Endodermal cell (in vitro differentiated cells): ENCODE measurements at regions not wholly inside any gene's neighbourhood (a gene's known extent, or its start where the extent isn't known, plus 50 kb on each side); places are given as distances from the start of the nearest gene placed in this dataset.

Experiments used
- DNase-seq: peaks from one replicate; pipeline ENCODE4 v3.0.0-alpha.2; 2017
- H3K27ac ChIP-seq: 2 replicates; pipeline ENCODE4 v1.5.1; 2013; ENCODE audit warnings: mild to moderate bottlenecking, low read depth, low read length, moderate library complexity
- H3K27me3 ChIP-seq: 2 replicates; pipeline ENCODE4 v1.6.1; 2013; ENCODE audit warnings: mild to moderate bottlenecking, low read length, moderate library complexity; ENCODE audit not compliant: insufficient read depth, control insufficient read depth, poor library complexity, severe bottlenecking
- H3K36me3 ChIP-seq: 2 replicates; pipeline ENCODE4 v1.7.0; 2013; ENCODE audit warnings: mild to moderate bottlenecking, low read length, moderate library complexity; ENCODE audit not compliant: control insufficient read depth, insufficient read depth
- H3K4me1 ChIP-seq: one replicate; pipeline ENCODE4 v1.7.0; 2013; ENCODE audit warnings: low read length; ENCODE audit not compliant: control insufficient read depth, insufficient read depth
- H3K4me3 ChIP-seq: 2 replicates; pipeline ENCODE4 v1.5.1; 2013; ENCODE audit warnings: mild to moderate bottlenecking, low read length, moderate library complexity
- H3K9ac ChIP-seq: 2 replicates; pipeline ENCODE4 v1.6.1; 2013; ENCODE audit warnings: mild to moderate bottlenecking, low read length, moderate library complexity; ENCODE audit not compliant: poor library complexity, severe bottlenecking; ENCODE audit errors: extremely low read depth
- H3K9me3 ChIP-seq: 2 replicates; pipeline ENCODE4 v1.6.1; 2013; ENCODE audit warnings: mild to moderate bottlenecking, low read length, moderate library complexity; ENCODE audit not compliant: control insufficient read depth
- H3K27ac Mint-ChIP-seq: 2 replicates; pipeline ENCODE4 v1.8.0; 2020; ENCODE audit warnings: mixed read lengths
- H3K27me3 Mint-ChIP-seq: 2 replicates; pipeline ENCODE4 v1.8.0; 2021; ENCODE audit warnings: mild to moderate bottlenecking, mixed read lengths; ENCODE audit not compliant: insufficient read depth
- H3K36me3 Mint-ChIP-seq: 2 replicates; pipeline ENCODE4 v1.8.0; 2020; ENCODE audit warnings: low read depth, mixed read lengths
- H3K4me1 Mint-ChIP-seq: 2 replicates; pipeline ENCODE4 v1.8.0; 2020; ENCODE audit warnings: mixed read lengths
- H3K4me3 Mint-ChIP-seq: 2 replicates; pipeline ENCODE4 v1.8.0; 2020; ENCODE audit warnings: mild to moderate bottlenecking, moderate library complexity, mixed read lengths
- H3K9me3 Mint-ChIP-seq: 2 replicates; pipeline ENCODE4 v1.8.0; 2020; ENCODE audit warnings: mild to moderate bottlenecking, mixed read lengths
- WGBS, 2 experiments: methylation state at CpG; one replicate each; pipeline versions ENCODE4 v1.1.5 to v1.1.7; 2013; ENCODE audit warnings: missing lambda C conversion rate in 2 of 2, mixed read lengths in 1 of 2; ENCODE audit not compliant: insufficient coverage in 1 of 2, insufficient read length in 1 of 2; 5-methylcytosine and 5-hydroxymethylcytosine counted together
- TF ChIP-seq, protein P1 (sequence below): fragments of 200-600 bp; sonication (generic); conservative IDR thresholded peaks from 2 replicates; pipeline ENCODE4 v1.5.0; 2021; ENCODE audit warnings: antibody characterized with exemption, mild to moderate bottlenecking

DNA sequence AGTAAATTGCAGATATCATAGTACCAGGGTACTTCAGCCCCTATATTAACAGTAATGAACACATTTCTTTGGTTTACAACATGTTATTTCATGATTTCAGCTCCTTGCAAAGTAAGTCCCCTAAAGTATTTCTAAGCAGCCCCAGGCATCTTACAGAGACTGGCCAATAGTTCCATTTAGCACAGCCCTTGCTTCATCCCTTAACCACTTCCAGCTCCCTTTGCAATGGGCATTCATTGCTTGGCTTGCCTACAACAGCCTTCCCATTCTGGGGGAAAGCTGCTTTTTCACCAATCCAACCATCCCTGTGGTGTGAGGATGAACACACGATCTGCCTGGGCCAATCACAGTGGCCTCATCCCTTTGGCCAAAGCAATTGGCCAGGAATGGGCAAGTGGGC, 67.2 kb upstream of the XCR1 start:
- Histone ChIP-seq H3K4me1 (no peaks in the 10 kb centered on the region), H3K4me3 (no peak overlapping the region), H3K9me3 (no peaks in the 10 kb centered on the region), H3K36me3 (no peaks in the 10 kb centered on the region), H3K9ac (no peak overlapping the region), H3K27me3 (no peaks in the 10 kb centered on the region), H3K27ac (no peak overlapping the region)
- 60 to 93% methylated on average over 1 of the region's 1 CpG for WGBS, 2 experiments
- no peaks in the 10 kb centered on the region for H3K36me3 Mint-ChIP-seq
- peaks cover 3% of the 10 kb centered on the region for H3K27me3 Mint-ChIP-seq
- TF ChIP-seq, protein P1, sequence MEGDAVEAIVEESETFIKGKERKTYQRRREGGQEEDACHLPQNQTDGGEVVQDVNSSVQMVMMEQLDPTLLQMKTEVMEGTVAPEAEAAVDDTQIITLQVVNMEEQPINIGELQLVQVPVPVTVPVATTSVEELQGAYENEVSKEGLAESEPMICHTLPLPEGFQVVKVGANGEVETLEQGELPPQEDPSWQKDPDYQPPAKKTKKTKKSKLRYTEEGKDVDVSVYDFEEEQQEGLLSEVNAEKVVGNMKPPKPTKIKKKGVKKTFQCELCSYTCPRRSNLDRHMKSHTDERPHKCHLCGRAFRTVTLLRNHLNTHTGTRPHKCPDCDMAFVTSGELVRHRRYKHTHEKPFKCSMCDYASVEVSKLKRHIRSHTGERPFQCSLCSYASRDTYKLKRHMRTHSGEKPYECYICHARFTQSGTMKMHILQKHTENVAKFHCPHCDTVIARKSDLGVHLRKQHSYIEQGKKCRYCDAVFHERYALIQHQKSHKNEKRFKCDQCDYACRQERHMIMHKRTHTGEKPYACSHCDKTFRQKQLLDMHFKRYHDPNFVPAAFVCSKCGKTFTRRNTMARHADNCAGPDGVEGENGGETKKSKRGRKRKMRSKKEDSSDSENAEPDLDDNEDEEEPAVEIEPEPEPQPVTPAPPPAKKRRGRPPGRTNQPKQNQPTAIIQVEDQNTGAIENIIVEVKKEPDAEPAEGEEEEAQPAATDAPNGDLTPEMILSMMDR, result no peak
- no peak for DNase-seq
- H3K27ac Mint-ChIP-seq, result no peak overlapping the region
- no peak overlapping the region for H3K4me3 Mint-ChIP-seq
- no peaks in the 10 kb centered on the region for H3K9me3 Mint-ChIP-seq
- H3K4me1 Mint-ChIP-seq, result no peaks in the 10 kb centered on the region

DNA sequence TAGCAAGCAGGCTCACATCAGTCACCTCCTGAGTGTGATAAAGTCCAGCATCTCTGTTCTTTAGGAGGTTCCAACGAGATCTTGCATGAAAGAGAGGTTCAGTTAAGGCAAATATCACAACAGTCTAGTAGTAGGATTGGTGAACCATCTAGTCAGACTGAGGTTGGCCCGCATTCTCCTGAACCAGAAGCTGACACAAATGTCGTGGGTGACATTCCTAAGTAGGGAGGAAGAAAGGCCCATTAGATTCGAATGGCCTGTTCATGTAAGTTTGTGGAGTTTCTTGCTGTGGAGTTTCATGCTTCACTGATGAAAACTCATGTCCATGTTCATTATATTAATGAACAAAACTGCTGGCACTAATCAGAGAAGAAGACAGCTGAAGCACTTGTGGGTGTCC, 66.7 kb upstream of the XCR1 start:
- Mint-ChIP-seq H3K9me3 (no peaks in the 10 kb centered on the region), H3K36me3 (no peaks in the 10 kb centered on the region), H3K27ac (no peak overlapping the region), H3K4me3 (no peak overlapping the region), H3K27me3 (peaks cover 3% of the 10 kb centered on the region), H3K4me1 (no peaks in the 10 kb centered on the region)
- H3K9ac ChIP-seq, result no peak overlapping the region
- DNase-seq, result no peak
- 87 to 97% methylated on average over 3 to 4 of the region's 4 CpGs for WGBS, 2 experiments
- H3K36me3 ChIP-seq, result no peaks in the 10 kb centered on the region
- H3K4me3 ChIP-seq, result no peak overlapping the region
- TF ChIP-seq, protein P1, result no peak
- no peak overlapping the region for H3K27ac ChIP-seq
- no peaks in the 10 kb centered on the region for H3K27me3 ChIP-seq
- H3K4me1 ChIP-seq, result no peaks in the 10 kb centered on the region
- no peaks in the 10 kb centered on the region for H3K9me3 ChIP-seq

DNA sequence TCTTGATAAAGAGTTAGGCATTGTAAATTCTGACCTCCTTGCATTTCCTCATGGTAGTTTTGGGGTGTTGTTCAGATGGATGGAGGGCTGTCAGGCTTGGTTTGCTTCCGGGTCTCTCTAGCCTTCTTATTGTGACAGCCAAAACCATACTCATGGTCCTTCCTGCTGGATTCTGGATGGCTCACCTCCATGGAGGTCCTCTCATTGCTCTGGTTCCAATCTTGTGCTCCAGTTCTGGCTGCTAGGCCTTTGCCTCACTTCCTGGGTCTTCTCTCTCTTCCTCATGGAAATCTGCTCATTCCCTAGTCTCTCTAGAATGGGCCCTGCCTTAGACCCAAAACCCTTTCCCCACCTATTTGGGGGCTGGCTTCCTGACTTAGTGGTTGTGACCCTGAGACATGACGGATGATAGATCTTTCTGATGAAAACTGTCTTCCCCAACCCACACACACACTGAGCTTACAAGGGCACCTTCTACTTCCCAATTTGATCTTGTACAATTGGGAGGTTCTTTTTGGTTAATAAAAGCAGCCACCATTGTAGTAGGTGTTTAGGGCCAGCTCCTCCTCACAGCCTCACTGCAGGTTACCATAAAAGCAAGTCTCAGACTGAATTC, 66.2 kb upstream of the XCR1 start:
- Mint-ChIP-seq H3K27ac (no peak overlapping the region), H3K4me1 (no peaks in the 10 kb centered on the region), H3K27me3 (peaks cover 3% of the 10 kb centered on the region), H3K36me3 (no peaks in the 10 kb centered on the region), H3K9me3 (no peaks in the 10 kb centered on the region), H3K4me3 (no peak overlapping the region)
- no peak overlapping the region for H3K27ac ChIP-seq
- no peak for DNase-seq
- H3K27me3 ChIP-seq, result no peaks in the 10 kb centered on the region
- no peaks in the 10 kb centered on the region for H3K9me3 ChIP-seq
- H3K9ac ChIP-seq, result no peak overlapping the region
- 100% methylated on average over 1 to 2 of the region's 2 CpGs for WGBS, 2 experiments
- TF ChIP-seq, protein P1, result no peak
- no peaks in the 10 kb centered on the region for H3K36me3 ChIP-seq
- H3K4me1 ChIP-seq, result no peaks in the 10 kb centered on the region
- H3K4me3 ChIP-seq, result no peak overlapping the region
